ENCODE measurements at regions not wholly inside any gene's neighbourhood (a gene's known extent, or its start where the extent isn't known, plus 50 kb on each side); places are given as distances from the start of the nearest gene placed in this dataset.

DNA sequence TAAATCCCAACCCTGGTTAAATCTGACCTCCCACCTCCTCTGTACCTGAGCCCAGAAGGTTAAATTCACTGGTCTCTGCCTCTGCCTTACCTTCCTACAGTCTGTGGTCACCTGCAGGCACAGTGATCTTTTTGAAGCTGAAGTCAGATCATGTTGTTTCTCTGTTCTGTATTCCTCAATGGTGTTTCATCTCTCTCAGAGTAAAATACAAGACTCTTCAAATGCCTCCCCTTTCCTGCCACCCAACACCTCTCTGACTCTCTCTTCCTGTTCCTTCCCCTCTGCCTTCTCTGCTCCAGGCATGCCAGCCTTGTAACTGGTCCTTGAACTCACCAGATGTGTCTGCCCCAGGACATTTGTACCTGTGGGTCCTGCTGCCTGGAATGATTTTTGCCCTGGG, 219.3 kb downstream of the UXS1 start:
- H3K9me3 ChIP-seq (ENCODE audit: control insufficient read depth, insufficient read depth, low read length), result no peaks in the 10 kb centered on the region

GRCh38 chr2:105972927-105973326, 221.2 kb downstream of the UXS1 start:
- Histone ChIP-seq H3K4me1 (ENCODE audit: control insufficient read depth, insufficient read depth, low read length) (no peaks in the 10 kb centered on the region), H3K4me3 (ENCODE audit: low read depth, low read length) (no peak overlapping the region)

More for the DNA sequence above, 219.3 kb downstream of the UXS1 start:
- no peaks in the 10 kb centered on the region for H3K36me3 ChIP-seq (ENCODE audit: control insufficient read depth, insufficient read depth, low read length)
- H3K4me3 ChIP-seq (ENCODE audit: low read depth, low read length), result no peak overlapping the region
- no peak overlapping the region for H3K27ac ChIP-seq (ENCODE audit: low read depth, low read length)
- no peak for DNase-seq (ENCODE audit: low read depth in 4 of 6, low spot score in 6 of 6)
- no peaks in the 10 kb centered on the region for H3K27me3 ChIP-seq (ENCODE audit: control insufficient read depth, insufficient read depth, low read length)
- H3K4me1 ChIP-seq (ENCODE audit: control insufficient read depth, insufficient read depth, low read length), result no peaks in the 10 kb centered on the region

GRCh38 chr2:105972246-105972645, 221.9 kb downstream of the UXS1 start:
- DNase-seq (ENCODE audit: low read depth in 4 of 6, low spot score in 6 of 6), result peak in 1 of 6 donors; percentile 26
- Histone ChIP-seq H3K27me3 (ENCODE audit: control insufficient read depth, insufficient read depth, low read length) (no peaks in the 10 kb centered on the region), H3K9me3 (ENCODE audit: control insufficient read depth, insufficient read depth, low read length) (no peaks in the 10 kb centered on the region), H3K27ac (ENCODE audit: low read depth, low read length) (no peak overlapping the region), H3K4me3 (ENCODE audit: low read depth, low read length) (no peak overlapping the region), H3K4me1 (ENCODE audit: control insufficient read depth, insufficient read depth, low read length) (no peaks in the 10 kb centered on the region), H3K36me3 (ENCODE audit: control insufficient read depth, insufficient read depth, low read length) (no peaks in the 10 kb centered on the region)
- 40% methylated on average over 2 of the region's 3 CpGs for WGBS (ENCODE audit: insufficient coverage)

More at GRCh38 chr2:105972927-105973326, 221.2 kb downstream of the UXS1 start:
- 82% methylated on average over 3 of the region's 6 CpGs for WGBS (ENCODE audit: insufficient coverage)
- no peak for DNase-seq (ENCODE audit: low read depth in 4 of 6, low spot score in 6 of 6)
- H3K27me3 ChIP-seq (ENCODE audit: control insufficient read depth, insufficient read depth, low read length), result no peaks in the 10 kb centered on the region
- H3K36me3 ChIP-seq (ENCODE audit: control insufficient read depth, insufficient read depth, low read length), result no peaks in the 10 kb centered on the region
- H3K27ac ChIP-seq (ENCODE audit: low read depth, low read length), result no peak overlapping the region
- H3K9me3 ChIP-seq (ENCODE audit: control insufficient read depth, insufficient read depth, low read length), result no peaks in the 10 kb centered on the region

DNA sequence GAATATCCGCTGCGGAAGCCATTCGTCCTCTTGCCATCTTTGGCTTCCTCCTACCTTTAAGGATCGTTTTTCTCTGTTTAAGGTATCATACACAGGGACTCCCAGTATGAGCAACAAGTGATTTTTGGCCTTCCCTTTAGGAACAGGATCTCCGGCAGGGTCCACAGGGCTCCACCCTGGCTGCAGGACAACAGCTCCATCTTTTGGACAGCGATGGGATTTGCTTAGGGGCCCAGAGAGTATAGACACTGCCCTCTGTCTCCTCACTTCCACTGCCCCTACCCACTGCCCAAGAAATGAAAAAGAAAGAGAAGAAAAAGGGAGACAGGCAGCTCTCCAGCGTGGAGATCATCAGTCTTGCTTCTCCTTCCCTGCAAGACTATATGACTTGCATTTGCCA, 224.5 kb downstream of the UXS1 start:
- DNase-seq (ENCODE audit: low read depth in 4 of 6, low spot score in 6 of 6), result no peak
- H3K27ac ChIP-seq (ENCODE audit: low read depth, low read length), result no peak overlapping the region
- no peaks in the 10 kb centered on the region for H3K9me3 ChIP-seq (ENCODE audit: control insufficient read depth, insufficient read depth, low read length)
- no peaks in the 10 kb centered on the region for H3K4me1 ChIP-seq (ENCODE audit: control insufficient read depth, insufficient read depth, low read length)
- no peaks in the 10 kb centered on the region for H3K36me3 ChIP-seq (ENCODE audit: control insufficient read depth, insufficient read depth, low read length)
- WGBS (ENCODE audit: insufficient coverage), result 87% methylated on average over 5 of the region's 7 CpGs
- H3K4me3 ChIP-seq (ENCODE audit: low read depth, low read length), result no peak overlapping the region
- no peaks in the 10 kb centered on the region for H3K27me3 ChIP-seq (ENCODE audit: control insufficient read depth, insufficient read depth, low read length)

DNA sequence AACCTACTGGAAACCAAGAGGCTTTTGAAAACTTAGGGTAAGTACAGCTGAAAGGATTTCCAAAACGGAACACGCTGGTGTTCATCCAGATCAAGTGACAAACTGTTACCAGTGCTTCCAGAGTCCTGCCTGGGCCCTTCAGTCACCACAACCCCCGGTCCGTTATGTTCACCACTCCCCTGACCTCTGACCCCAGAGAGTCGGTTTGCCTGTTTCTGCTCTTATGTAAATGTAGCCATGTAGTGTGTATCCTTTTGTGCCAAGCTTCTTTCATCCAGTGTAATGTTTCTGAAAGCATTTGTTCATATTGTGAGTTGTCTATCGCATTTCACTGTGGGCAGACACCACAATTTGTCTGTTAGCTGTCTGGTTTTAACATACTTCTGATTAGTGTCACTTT, 217.5 kb downstream of the NCK2 start:
- H3K27ac ChIP-seq (ENCODE audit: low read depth, low read length), result no peak overlapping the region
- peaks cover 2% of the 10 kb centered on the region for H3K27me3 ChIP-seq (ENCODE audit: control insufficient read depth, insufficient read depth, low read length)
- no peak overlapping the region for H3K4me3 ChIP-seq (ENCODE audit: low read depth, low read length)
- no peaks in the 10 kb centered on the region for H3K36me3 ChIP-seq (ENCODE audit: control insufficient read depth, insufficient read depth, low read length)
- no peak for DNase-seq (ENCODE audit: low read depth in 4 of 6, low spot score in 6 of 6)
- no peaks in the 10 kb centered on the region for H3K9me3 ChIP-seq (ENCODE audit: control insufficient read depth, insufficient read depth, low read length)
- H3K4me1 ChIP-seq (ENCODE audit: control insufficient read depth, insufficient read depth, low read length), result no peaks in the 10 kb centered on the region
- 100% methylated on average over 2 of the region's 6 CpGs for WGBS (ENCODE audit: insufficient coverage)

GRCh38 chr2:105961599-105962146, 217.0 kb downstream of the NCK2 start:
- no peaks in the 10 kb centered on the region for H3K36me3 ChIP-seq (ENCODE audit: control insufficient read depth, insufficient read depth, low read length)
- DNase-seq (ENCODE audit: low read depth in 4 of 6, low spot score in 6 of 6), result no peak
- no peak overlapping the region for H3K27ac ChIP-seq (ENCODE audit: low read depth, low read length)
- no peaks in the 10 kb centered on the region for H3K4me1 ChIP-seq (ENCODE audit: control insufficient read depth, insufficient read depth, low read length)
- H3K27me3 ChIP-seq (ENCODE audit: control insufficient read depth, insufficient read depth, low read length), result peaks cover 2% of the 10 kb centered on the region
- H3K4me3 ChIP-seq (ENCODE audit: low read depth, low read length), result no peak overlapping the region
- H3K9me3 ChIP-seq (ENCODE audit: control insufficient read depth, insufficient read depth, low read length), result no peaks in the 10 kb centered on the region
- whole genome bisulfite sequencing (ENCODE audit: insufficient coverage), result 78% methylated on average over 6 of the region's 6 CpGs

DNA sequence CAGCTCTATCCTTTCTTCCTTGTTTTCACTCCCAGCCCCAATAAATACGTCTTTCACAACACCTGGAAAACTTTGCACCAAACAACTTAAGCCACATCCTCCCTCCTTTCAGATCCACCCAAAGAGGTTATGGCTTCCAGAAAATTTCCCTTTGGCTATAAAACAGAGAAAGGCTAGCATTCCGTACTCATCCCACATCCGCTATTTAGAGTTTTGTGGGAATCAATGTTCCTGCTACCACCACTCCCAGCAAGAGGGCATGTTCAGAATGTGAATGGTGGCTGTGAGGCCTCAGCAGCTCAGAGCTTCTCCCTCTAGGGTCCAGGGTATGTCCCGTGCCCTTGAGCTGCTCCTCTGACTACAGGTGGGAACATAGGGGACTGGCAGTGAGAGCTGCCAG, 214.6 kb downstream of the NCK2 start:
- Histone ChIP-seq H3K36me3 (ENCODE audit: control insufficient read depth, insufficient read depth, low read length) (no peaks in the 10 kb centered on the region), H3K27ac (ENCODE audit: low read depth, low read length) (no peak overlapping the region), H3K4me1 (ENCODE audit: control insufficient read depth, insufficient read depth, low read length) (peaks cover 6% of the 10 kb centered on the region), H3K4me3 (ENCODE audit: low read depth, low read length) (no peak overlapping the region), H3K27me3 (ENCODE audit: control insufficient read depth, insufficient read depth, low read length) (peaks cover 2% of the 10 kb centered on the region), H3K9me3 (ENCODE audit: control insufficient read depth, insufficient read depth, low read length) (no peaks in the 10 kb centered on the region)
- 100% methylated on average over 2 of the region's 4 CpGs for WGBS (ENCODE audit: insufficient coverage)
- no peak for DNase-seq (ENCODE audit: low read depth in 4 of 6, low spot score in 6 of 6)

DNA sequence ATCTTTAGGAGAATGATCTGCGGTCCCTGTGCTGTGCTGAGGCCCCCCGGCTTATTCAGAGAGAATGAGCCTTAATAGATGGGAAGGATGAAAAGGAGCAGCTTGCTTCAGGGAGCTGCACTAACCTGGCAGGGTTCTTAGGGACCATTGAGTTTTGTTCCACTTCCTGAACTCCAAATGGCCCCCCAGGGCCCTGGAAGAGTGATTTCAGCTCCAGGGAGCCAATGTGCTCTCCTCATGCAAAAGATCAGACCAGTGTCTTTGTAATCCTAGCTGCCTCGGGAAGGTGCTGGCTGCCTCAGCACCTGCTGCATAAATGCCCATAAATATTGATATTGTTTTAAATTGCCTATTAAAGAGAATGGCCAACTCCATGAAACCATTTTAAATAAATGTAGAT, 210.2 kb downstream of the NCK2 start:
- Histone ChIP-seq H3K27me3 (ENCODE audit: control insufficient read depth, insufficient read depth, low read length) (peaks cover 2% of the 10 kb centered on the region), H3K4me3 (ENCODE audit: low read depth, low read length) (no peak overlapping the region), H3K9me3 (ENCODE audit: control insufficient read depth, insufficient read depth, low read length) (no peaks in the 10 kb centered on the region), H3K36me3 (ENCODE audit: control insufficient read depth, insufficient read depth, low read length) (no peaks in the 10 kb centered on the region), H3K4me1 (ENCODE audit: control insufficient read depth, insufficient read depth, low read length) (peaks cover 6% of the 10 kb centered on the region), H3K27ac (ENCODE audit: low read depth, low read length) (no peak overlapping the region)
- 51% methylated on average over 2 of the region's 3 CpGs for WGBS (ENCODE audit: insufficient coverage)
- peak in 1 of 6 donors; percentile 89 for DNase-seq (ENCODE audit: low read depth in 4 of 6, low spot score in 6 of 6)

- no peaks in the 10 kb centered on the region for H3K36me3 ChIP-seq (ENCODE audit: control insufficient read depth, insufficient read depth, low read length)
- H3K4me1 ChIP-seq (ENCODE audit: control insufficient read depth, insufficient read depth, low read length), result peaks cover 6% of the 10 kb centered on the region
- H3K4me3 ChIP-seq (ENCODE audit: low read depth, low read length), result no peak overlapping the region
- H3K9me3 ChIP-seq (ENCODE audit: control insufficient read depth, insufficient read depth, low read length), result no peaks in the 10 kb centered on the region
- DNase-seq (ENCODE audit: low read depth in 4 of 6, low spot score in 6 of 6), result no peak
- no peak overlapping the region for H3K27ac ChIP-seq (ENCODE audit: low read depth, low read length)
- 85% methylated on average over 2 of the region's 4 CpGs for whole genome bisulfite sequencing (ENCODE audit: insufficient coverage)
- peaks cover 2% of the 10 kb centered on the region for H3K27me3 ChIP-seq (ENCODE audit: control insufficient read depth, insufficient read depth, low read length)
Observed at GRCh38 chr2:105953942-105954341, 209.2 kb downstream of the NCK2 start.

DNA sequence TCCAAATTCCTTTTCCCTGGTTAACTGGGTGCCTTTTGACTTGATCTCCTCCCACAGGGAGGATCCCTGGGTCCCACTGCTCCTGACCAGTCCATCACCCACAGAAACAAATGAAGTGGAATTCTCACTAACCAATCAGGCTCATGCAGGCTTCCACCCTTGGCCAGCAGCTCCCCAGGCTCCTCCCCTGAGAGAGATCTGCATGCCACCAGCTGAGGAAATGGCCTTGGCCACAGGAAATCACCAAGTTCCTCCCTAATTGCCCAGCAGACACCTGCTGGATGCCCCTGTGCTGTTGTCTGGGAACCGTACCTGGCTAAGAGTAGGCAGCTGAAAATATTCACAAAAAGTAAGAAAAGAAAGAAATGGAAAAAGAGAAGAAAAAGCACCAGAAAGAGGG, 207.4 kb downstream of the NCK2 start:
- no peak for DNase-seq (ENCODE audit: low read depth in 4 of 6, low spot score in 6 of 6)
- whole genome bisulfite sequencing (ENCODE audit: insufficient coverage), result 89% methylated on average over 1 of the region's 1 CpG

More for the DNA sequence above, 207.4 kb downstream of the NCK2 start:
- no peak overlapping the region for H3K27ac ChIP-seq (ENCODE audit: low read depth, low read length)
- H3K4me3 ChIP-seq (ENCODE audit: low read depth, low read length), result no peak overlapping the region
- H3K27me3 ChIP-seq (ENCODE audit: control insufficient read depth, insufficient read depth, low read length), result no peaks in the 10 kb centered on the region
- no peaks in the 10 kb centered on the region for H3K36me3 ChIP-seq (ENCODE audit: control insufficient read depth, insufficient read depth, low read length)
- H3K4me1 ChIP-seq (ENCODE audit: control insufficient read depth, insufficient read depth, low read length), result peaks cover 6% of the 10 kb centered on the region
- no peaks in the 10 kb centered on the region for H3K9me3 ChIP-seq (ENCODE audit: control insufficient read depth, insufficient read depth, low read length)

All from spinal cord (tissue), 9 donors.